HG02852 (cell line): ENCODE measurements at regions not wholly inside any gene's neighbourhood (a gene's known extent, or its start where the extent isn't known, plus 50 kb on each side); places are given as distances from the start of the nearest gene placed in this dataset.
"Not testable (repeated sequence)": the region's sequence is repeated elsewhere in the genome, so short reads cannot be mapped to it uniquely, and the experiment has no call there.

Experiments used
- ATAC-seq: cut with Tn5 transposase; IDR thresholded peaks from one replicate; pipeline ENCODE4 v1.9.1; 2021; ENCODE audit warnings: mild to moderate bottlenecking, moderate library complexity; ENCODE audit not compliant: unreplicated experiment

GRCh38 chr20:19867940-19868371 lies 109.9 kb downstream of the RIN2 start:
- no peak for ATAC-seq

GRCh38 chr20:19868441-19868840 lies 110.4 kb downstream of the RIN2 start:
- ATAC-seq: no peak

- ATAC-seq: no peak
Observed at GRCh38 chr20:19872001-19872400, 113.9 kb downstream of the RIN2 start.

- no peak for ATAC-seq
Observed at GRCh38 chr20:19874040-19874727, 116.1 kb downstream of the RIN2 start.

- ATAC-seq: no peak
Observed at GRCh38 chr20:19875376-19876221, 117.5 kb downstream of the RIN2 start.

GRCh38 chr20:19876828-19877460 lies 118.9 kb downstream of the RIN2 start:
- no peak for ATAC-seq

- ATAC-seq: not testable (repeated sequence)
Observed at GRCh38 chr20:19879874-19880255, 121.8 kb downstream of the RIN2 start.

- no peak for ATAC-seq
Observed at GRCh38 chr20:19880256-19881079, 122.4 kb downstream of the RIN2 start.

GRCh38 chr20:19881080-19881840 lies 123.2 kb downstream of the RIN2 start:
- no peak for ATAC-seq

- no peak for ATAC-seq
Observed at GRCh38 chr20:19881990-19882389, 123.9 kb downstream of the RIN2 start.

- no peak for ATAC-seq
Observed at GRCh38 chr20:19882446-19882845, 124.4 kb downstream of the RIN2 start.

- ATAC-seq: no peak
Observed at GRCh38 chr20:19883501-19883900, 125.4 kb downstream of the RIN2 start.

GRCh38 chr20:19885594-19885938 lies 127.5 kb downstream of the RIN2 start:
- ATAC-seq: no peak

- no peak for ATAC-seq
Observed at GRCh38 chr20:19885939-19886660, 128.0 kb downstream of the RIN2 start.

- ATAC-seq: no peak
Observed at GRCh38 chr20:19886661-19887288, 128.7 kb downstream of the RIN2 start.

GRCh38 chr20:19887556-19888268 lies 129.4 kb upstream of the NAA20 start:
- no peak for ATAC-seq

GRCh38 chr20:19888269-19888671 lies 128.9 kb upstream of the NAA20 start:
- no peak for ATAC-seq
